NCI-H187 (cell line): ENCODE measurements at regions not wholly inside any gene's neighbourhood (a gene's known extent, or its start where the extent isn't known, plus 50 kb on each side); places are given as distances from the start of the nearest gene placed in this dataset.

ENCODE experiments used
- DNase-seq, 2 experiments: peaks; one replicate each; lab custom pipeline; 2025; lab: John Stamatoyannopoulos, UW

DNA sequence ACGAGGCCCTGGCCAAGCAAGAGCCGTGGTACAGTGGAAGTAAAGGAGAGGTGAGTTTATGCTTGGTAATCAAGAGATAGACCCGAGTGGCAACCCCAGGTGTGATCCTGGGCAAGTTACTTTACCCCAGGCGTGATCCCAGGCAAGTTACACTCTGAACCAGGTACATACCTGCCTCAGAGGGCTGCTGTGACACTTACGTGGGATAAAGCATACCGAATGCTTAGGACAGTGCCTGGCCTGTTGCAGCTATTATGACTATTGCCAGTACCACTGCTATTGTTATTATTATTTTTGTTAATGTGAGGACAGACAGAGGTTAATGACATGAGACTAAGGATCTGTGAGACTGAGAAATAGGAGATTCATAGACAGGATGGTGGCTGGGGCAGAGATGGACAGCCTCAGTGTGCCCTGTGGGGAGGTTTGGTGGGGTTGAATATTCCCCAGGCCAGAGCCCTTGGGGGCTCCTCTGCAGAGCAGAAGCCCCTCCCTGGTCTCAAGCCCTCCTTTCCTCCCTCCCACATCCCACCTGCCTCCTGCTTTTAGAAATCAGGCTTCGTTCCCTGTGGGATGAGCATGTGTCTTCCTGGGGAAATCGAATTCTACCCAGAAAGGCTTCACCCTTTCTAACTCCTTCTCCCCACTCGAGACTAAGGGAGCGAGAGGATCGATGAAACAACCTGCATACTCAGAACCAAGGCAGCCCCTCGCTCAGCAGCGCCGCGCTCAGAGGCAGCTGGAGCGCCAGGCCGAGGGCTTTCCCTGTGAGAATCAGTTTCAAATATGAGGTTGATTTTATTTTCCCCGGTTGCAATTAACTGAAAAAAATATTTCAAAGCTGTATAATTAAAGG is 62.0 kb upstream of the SIX3 start:
- DNase-seq, result no peak

DNA sequence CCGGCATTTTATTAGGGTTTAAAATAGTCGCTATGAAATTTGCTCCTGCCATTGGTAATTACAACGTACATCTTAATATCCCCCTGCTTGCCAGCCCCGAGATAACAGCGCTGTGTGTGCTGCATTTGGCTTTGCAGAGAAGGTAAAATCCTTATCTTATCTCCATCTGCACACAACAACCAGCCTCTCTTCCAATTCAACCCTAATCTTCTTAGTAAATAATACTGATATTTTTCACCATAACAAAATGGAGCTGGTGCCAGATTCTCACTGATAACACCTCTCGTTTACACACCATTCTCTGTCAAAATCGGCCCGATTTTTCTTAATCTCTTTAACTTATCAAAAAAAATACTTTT is 61.4 kb upstream of the SIX3 start:
- no peak for DNase-seq

DNA sequence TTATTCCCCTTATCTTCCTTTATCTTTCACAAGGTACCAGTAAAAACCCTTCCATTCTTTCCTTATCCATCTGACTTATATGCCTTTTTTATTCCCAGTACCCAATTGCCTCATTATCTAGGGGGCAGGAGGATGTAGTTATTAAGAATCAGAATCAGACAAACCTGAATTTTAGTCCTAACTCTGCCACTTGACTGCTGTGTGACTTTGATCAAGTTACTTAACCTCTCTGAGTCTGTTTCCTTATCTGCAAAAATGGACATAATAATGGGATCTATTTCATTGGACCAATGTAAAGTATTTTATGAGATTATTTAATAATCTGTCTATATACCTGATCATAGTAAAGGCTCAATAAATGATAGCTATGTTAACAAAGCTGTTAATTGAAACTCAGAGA is 59.6 kb upstream of the SIX3 start:
- DNase-seq, result no peak

DNA sequence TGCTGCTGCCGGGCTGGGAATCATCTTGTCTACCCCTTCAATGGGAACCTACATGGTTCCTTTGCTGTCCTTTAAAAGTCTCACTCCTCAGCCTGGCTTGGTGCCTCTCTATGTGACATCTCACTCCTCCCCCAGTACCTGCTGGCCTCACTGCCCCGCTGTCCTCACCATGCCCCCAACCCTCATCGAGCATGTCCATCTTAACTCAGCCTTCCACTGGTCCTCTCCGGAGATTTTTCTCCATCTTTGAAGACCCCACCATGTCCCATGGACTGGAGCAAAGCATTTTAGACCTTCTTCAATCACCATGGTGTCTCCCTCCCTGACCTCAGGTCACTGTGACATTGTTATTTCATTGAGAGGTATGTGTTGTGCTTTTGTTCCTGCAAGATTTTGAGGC is 58.1 kb upstream of the SIX3 start:
- DNase-seq, result no peak

DNA sequence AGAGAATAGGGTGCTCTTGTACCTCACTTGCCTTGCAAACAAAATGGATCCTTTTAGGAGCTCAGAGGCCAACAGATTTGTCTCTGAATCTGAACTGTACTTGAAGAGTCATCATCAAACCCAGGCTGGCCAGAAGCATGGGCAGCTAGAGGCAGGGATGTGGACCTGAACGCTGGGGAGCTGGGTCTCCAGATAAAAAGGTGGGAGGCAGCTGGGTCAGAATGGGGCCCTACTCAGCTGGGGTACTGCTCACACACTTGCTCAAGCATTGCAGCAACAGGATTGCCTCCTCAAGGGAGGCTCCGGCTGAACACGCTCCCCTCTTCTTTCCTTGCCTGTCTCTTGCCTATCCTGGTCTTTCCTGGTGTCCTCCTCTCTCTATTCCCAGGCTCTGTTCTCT is 57.3 kb upstream of the SIX3 start:
- no peak for DNase-seq

DNA sequence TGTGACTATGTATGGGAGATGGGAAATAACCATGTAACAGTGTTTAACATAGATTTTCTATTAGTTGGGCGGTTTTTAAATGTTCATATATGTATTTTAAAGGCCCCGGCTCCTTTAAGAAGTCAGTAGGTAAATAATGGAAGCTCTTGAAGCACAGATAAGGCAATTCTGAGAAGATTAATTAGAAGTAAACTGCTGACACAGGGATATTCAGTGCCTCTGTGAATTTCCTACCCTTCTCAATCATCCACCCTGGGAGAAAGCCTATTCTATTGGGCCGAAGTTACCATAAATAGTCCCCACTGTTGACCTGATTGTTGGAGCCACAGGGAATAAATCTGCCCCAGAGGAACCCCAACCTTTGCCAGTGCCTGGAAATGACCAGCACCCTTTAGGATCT is 56.8 kb upstream of the SIX3 start:
- no peak for DNase-seq

DNA sequence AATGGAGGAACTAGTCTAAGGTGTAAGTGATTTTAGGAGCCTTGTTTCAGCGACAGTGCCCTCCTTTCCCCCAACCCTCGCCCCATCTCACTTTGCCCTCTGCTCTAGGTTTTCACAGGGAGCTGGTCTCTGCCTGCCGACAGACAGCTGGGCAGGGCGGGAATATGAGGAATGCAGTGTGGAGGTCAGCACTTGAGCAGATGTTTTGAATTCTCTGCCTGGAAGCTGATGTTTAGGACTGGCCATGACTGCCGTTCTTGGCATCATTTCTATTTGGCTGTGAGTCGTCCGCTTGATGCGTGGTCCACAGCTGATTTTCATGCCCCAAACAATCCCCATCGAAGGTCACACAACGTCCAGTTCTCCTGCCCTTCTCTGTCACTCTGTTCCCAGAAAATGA is 55.1 kb upstream of the SIX3 start:
- no peak for DNase-seq

DNA sequence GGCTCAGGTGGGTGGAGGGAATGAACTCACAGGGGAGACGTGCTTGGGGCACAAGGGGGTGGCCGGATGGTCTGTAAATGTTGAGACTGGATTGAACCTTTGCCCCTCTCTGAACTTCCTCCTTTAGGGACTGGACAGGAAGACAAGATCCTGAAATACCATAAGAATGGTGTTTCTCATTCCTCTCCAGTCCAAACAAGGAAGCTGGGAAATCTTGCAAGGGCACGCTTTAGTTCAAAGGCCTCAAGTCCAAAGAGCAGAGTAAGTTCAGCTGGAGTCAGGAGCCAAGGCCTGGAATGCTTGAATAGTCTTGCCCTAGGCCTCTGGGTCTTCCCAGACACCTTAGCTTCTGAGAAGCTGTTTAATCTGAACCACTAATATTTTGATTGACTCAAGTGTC is 52.4 kb upstream of the SIX3 start:
- DNase-seq, result no peak
